Loucy (cell line): ENCODE measurements at regions not wholly inside any gene's neighbourhood (a gene's known extent, or its start where the extent isn't known, plus 50 kb on each side); places are given as distances from the start of the nearest gene placed in this dataset.

ENCODE experiments used
- H2AFZ ChIP-seq: fragments of 200-600 bp; sonication (generic); 2 replicates; pipeline ENCODE4 v1.6.0; 2016; ENCODE audit warnings: antibody characterized with exemption, mild to moderate bottlenecking, low read length, moderate library complexity
- H3F3A ChIP-seq: fragments of 200-600 bp; 2 replicates; pipeline ENCODE4 v1.6.0; 2016; ENCODE audit warnings: antibody characterized with exemption, low read depth, mild to moderate bottlenecking
- H3K27me3 ChIP-seq: fragments of 200-600 bp; sonication (generic); 2 replicates; pipeline ENCODE4 v1.6.1; 2014; ENCODE audit warnings: low read length, mild to moderate bottlenecking; ENCODE audit not compliant: insufficient read depth, poor library complexity, severe bottlenecking
- H3K36me3 ChIP-seq: fragments of 200-600 bp; sonication (generic); 2 replicates; pipeline ENCODE4 v1.6.1; 2016; ENCODE audit warnings: low read length; ENCODE audit not compliant: insufficient read depth
- H3K4me1 ChIP-seq: fragments of 200-600 bp; sonication (generic); 2 replicates; pipeline ENCODE4 v1.5.1; 2014; ENCODE audit warnings: low read length, mild to moderate bottlenecking; ENCODE audit not compliant: insufficient read depth, poor library complexity, severe bottlenecking
- H3K4me2 ChIP-seq: fragments of 200-600 bp; sonication (generic); 2 replicates; pipeline ENCODE4 v1.6.0; 2014; ENCODE audit warnings: antibody characterized with exemption, low read length, low read depth, mild to moderate bottlenecking; ENCODE audit not compliant: poor library complexity, severe bottlenecking
- H3K4me3 ChIP-seq: fragments of 200-600 bp; sonication (generic); 2 replicates; pipeline ENCODE4 v1.5.1; 2014; ENCODE audit warnings: low read length, mild to moderate bottlenecking, mixed read lengths; ENCODE audit not compliant: poor library complexity, severe bottlenecking
- H3K79me2 ChIP-seq: fragments of 200-600 bp; sonication (generic); 2 replicates; pipeline ENCODE4 v1.6.1; 2014; ENCODE audit warnings: low read length; ENCODE audit not compliant: insufficient read depth
- H3K9ac ChIP-seq: fragments of 200-600 bp; sonication (generic); 2 replicates; pipeline ENCODE4 v1.6.0; 2014; ENCODE audit warnings: mild to moderate bottlenecking, low read depth, low read length, moderate library complexity; ENCODE audit not compliant: poor library complexity, severe bottlenecking
- H3K9me2 ChIP-seq: fragments of 200-600 bp; sonication (generic); replicated peaks from 2 replicates; pipeline ENCODE4 v1.6.1; 2016; ENCODE audit warnings: low read depth, low read length, mixed read lengths
- H3K9me3 ChIP-seq: fragments of 200-600 bp; sonication (generic); 2 replicates; pipeline ENCODE4 v1.6.1; 2014; ENCODE audit warnings: mild to moderate bottlenecking, antibody characterized with exemption, low read length, low read depth; ENCODE audit not compliant: insufficient read depth
- H4K20me1 ChIP-seq: fragments of 200-600 bp; sonication (generic); 2 replicates; pipeline ENCODE4 v1.6.0; 2014; ENCODE audit warnings: antibody characterized with exemption, low read length, mild to moderate bottlenecking; ENCODE audit not compliant: insufficient read depth, poor library complexity, severe bottlenecking
- CTCF ChIP-seq: fragments of 200-600 bp; sonication (generic); conservative IDR thresholded peaks from 2 replicates; pipeline ENCODE4 v1.5.1; 2014; ENCODE audit warnings: mild to moderate bottlenecking, antibody characterized with exemption, low read length
- EZH2phosphoT487 ChIP-seq: fragments of 200-600 bp; IDR thresholded peaks from 2 replicates; pipeline ENCODE4 v1.6.1; 2018; ENCODE audit warnings: antibody characterized with exemption, mild to moderate bottlenecking, moderate library complexity, borderline replicate concordance

GRCh38 chr4:72665171-72665968, 96.3 kb upstream of the ADAMTS3 start:
- H3K4me2 ChIP-seq: no peak overlapping the region

GRCh38 chr4:72663828-72664227, 94.8 kb upstream of the ADAMTS3 start:
- H4K20me1 ChIP-seq: no peaks in the 10 kb centered on the region
- no peaks in the 10 kb centered on the region for H3F3A ChIP-seq
- H3K9me3 ChIP-seq: no peaks in the 10 kb centered on the region
- no peak overlapping the region for H2AFZ ChIP-seq
- no peaks in the 10 kb centered on the region for H3K9me2 ChIP-seq
- no peaks in the 10 kb centered on the region for H3K4me1 ChIP-seq
- no peaks in the 10 kb centered on the region for H3K36me3 ChIP-seq
- TF ChIP-seq EZH2phosphoT487 (no peak), CTCF (no peak)
- H3K79me2 ChIP-seq: no peaks in the 10 kb centered on the region
- no peak overlapping the region for H3K9ac ChIP-seq
- no peak overlapping the region for H3K4me3 ChIP-seq
- no peaks in the 10 kb centered on the region for H3K27me3 ChIP-seq
- no peak overlapping the region for H3K4me2 ChIP-seq

More at GRCh38 chr4:72665171-72665968, 96.3 kb upstream of the ADAMTS3 start:
- H3K27me3 ChIP-seq: no peaks in the 10 kb centered on the region
- no peaks in the 10 kb centered on the region for H3K4me1 ChIP-seq
- no peaks in the 10 kb centered on the region for H4K20me1 ChIP-seq
- no peak overlapping the region for H3K4me3 ChIP-seq
- no peaks in the 10 kb centered on the region for H3K79me2 ChIP-seq
- no peak overlapping the region for H3K9ac ChIP-seq
- H3K9me2 ChIP-seq: no peaks in the 10 kb centered on the region
- H3F3A ChIP-seq: no peaks in the 10 kb centered on the region
- H3K36me3 ChIP-seq: no peaks in the 10 kb centered on the region
- no peaks in the 10 kb centered on the region for H3K9me3 ChIP-seq
- TF ChIP-seq CTCF: no peak
- no peak for TF ChIP-seq EZH2phosphoT487
- H2AFZ ChIP-seq: no peak overlapping the region

GRCh38 chr4:72661830-72662229, 92.8 kb upstream of the ADAMTS3 start:
- no peaks in the 10 kb centered on the region for H3K36me3 ChIP-seq
- H3K27me3 ChIP-seq: no peaks in the 10 kb centered on the region
- no peaks in the 10 kb centered on the region for H4K20me1 ChIP-seq
- no peak overlapping the region for H3K4me2 ChIP-seq
- TF ChIP-seq CTCF: no peak
- no peak for TF ChIP-seq EZH2phosphoT487
- H2AFZ ChIP-seq: no peak overlapping the region
- no peaks in the 10 kb centered on the region for H3K79me2 ChIP-seq
- H3K9ac ChIP-seq: no peak overlapping the region
- no peak overlapping the region for H3K4me3 ChIP-seq
- no peaks in the 10 kb centered on the region for H3F3A ChIP-seq
- no peaks in the 10 kb centered on the region for H3K4me1 ChIP-seq
- H3K9me3 ChIP-seq: no peaks in the 10 kb centered on the region
- H3K9me2 ChIP-seq: no peaks in the 10 kb centered on the region
